IMR-90 (cell line): ENCODE measurements at regions not wholly inside any gene's neighbourhood (a gene's known extent, or its start where the extent isn't known, plus 50 kb on each side); places are given as distances from the start of the nearest gene placed in this dataset.

Source experiments
- ATAC-seq: fragments of 200-7000 bp; cut with Tn5 transposase; 2 replicates; pipeline ENCODE4 v1.9.1; 2020; ENCODE audit warnings: low read depth, mild to moderate bottlenecking, moderate library complexity
- BruUV-seq: library from RNA; stranded (reverse); fragments of 400-500 nt; replicated peaks from 2 replicates; lab custom pipeline; 2021; lab: Mats Ljungman, UMichigan
- CTCF ChIA-PET: fragments of 300-600 bp; formaldehyde crosslinking; extraction: SDS; loops from one replicate; lab custom pipeline; 2021; ENCODE audit warnings: antibody characterized with exemption; lab: Yijun Ruan, JAX
- POLR2A ChIA-PET: fragments of 300-600 bp; sonication (Branson Sonifier 250); formaldehyde crosslinking; loops from one replicate; lab custom pipeline; 2022; ENCODE audit warnings: antibody characterized with exemption; ENCODE audit not compliant: unreplicated experiment; lab: Charles Lee
- DNase-seq: peaks from one replicate; pipeline ENCODE4 v3.0.0; 2013
- H2AFZ ChIP-seq: replicated peaks from 2 replicates; pipeline ENCODE3; 2013; ENCODE audit warnings: low read length, mild to moderate bottlenecking; ENCODE audit not compliant: poor library complexity
- H2AK5ac ChIP-seq: 2 replicates; pipeline ENCODE4 v1.6.1; 2013; ENCODE audit warnings: low read depth, low read length, inconsistent platforms
- H2AK9ac ChIP-seq: replicated peaks from 2 replicates; pipeline ENCODE3; 2013; ENCODE audit warnings: mild to moderate bottlenecking, low read depth, low read length, moderate library complexity; ENCODE audit not compliant: poor library complexity
- H2BK120ac ChIP-seq: 2 replicates; pipeline ENCODE4 v1.6.1; 2013; ENCODE audit warnings: low read depth, low read length, inconsistent platforms
- H2BK15ac ChIP-seq: 3 replicates; pipeline ENCODE4 v1.6.1; 2013; ENCODE audit warnings: low read depth, low read length, inconsistent platforms
- H2BK20ac ChIP-seq: 2 replicates; pipeline ENCODE4 v1.6.1; 2013; ENCODE audit warnings: low read depth, mild to moderate bottlenecking, inconsistent platforms, low read length, moderate library complexity
- H2BK5ac ChIP-seq: 2 replicates; pipeline ENCODE4 v1.6.1; 2013; ENCODE audit warnings: mild to moderate bottlenecking, low read depth, low read length, inconsistent platforms; ENCODE audit not compliant: poor library complexity, severe bottlenecking
- H3K14ac ChIP-seq: replicated peaks from 2 replicates; pipeline ENCODE4 v1.6.1; 2013; ENCODE audit warnings: low read depth, low read length, inconsistent platforms
- H3K18ac ChIP-seq: 2 replicates; pipeline ENCODE4 v1.6.1; 2013; ENCODE audit warnings: low read depth, low read length, control low read depth
- H3K23ac ChIP-seq: 2 replicates; pipeline ENCODE4 v1.6.1; 2013; ENCODE audit warnings: low read depth, low read length, inconsistent platforms
- H3K27ac ChIP-seq: 2 replicates; pipeline ENCODE4 v1.5.1; 2013; ENCODE audit warnings: mild to moderate bottlenecking, control low read depth, low read length; ENCODE audit not compliant: insufficient read depth
- H3K27me3 ChIP-seq: 2 replicates; pipeline ENCODE4 v1.6.1; 2013; ENCODE audit warnings: low read length; ENCODE audit not compliant: control insufficient read depth, insufficient read depth
- H3K36me3 ChIP-seq: 2 replicates; pipeline ENCODE4 v1.6.1; 2013; ENCODE audit warnings: low read length, mixed read lengths; ENCODE audit not compliant: control insufficient read depth, insufficient read depth
- H3K4ac ChIP-seq: 2 replicates; pipeline ENCODE4 v1.6.1; 2013; ENCODE audit warnings: low read depth, low read length, inconsistent platforms
- H3K4me1 ChIP-seq: 2 replicates; pipeline ENCODE4 v1.6.1; 2013; ENCODE audit warnings: low read length, mixed read lengths; ENCODE audit not compliant: control insufficient read depth, insufficient read depth
- H3K4me2 ChIP-seq: 2 replicates; pipeline ENCODE4 v1.6.1; 2013; ENCODE audit warnings: low read depth, mild to moderate bottlenecking, control low read depth, low read length, moderate library complexity
- H3K4me3 ChIP-seq: 2 replicates; pipeline ENCODE4 v1.5.1; 2013; ENCODE audit warnings: low read depth, mild to moderate bottlenecking, control low read depth, low read length, moderate library complexity; ENCODE audit not compliant: insufficient read depth
- H3K56ac ChIP-seq: 2 replicates; pipeline ENCODE4 v1.6.1; 2013; ENCODE audit warnings: low read length, inconsistent platforms; ENCODE audit not compliant: insufficient read depth; ENCODE audit errors: extremely low read depth
- H3K79me1 ChIP-seq, 2 experiments: 2 replicates each; pipeline ENCODE4 v1.6.1; 2013; ENCODE audit warnings: low read length in 2 of 2, inconsistent platforms in 1 of 2, low read depth in 1 of 2
- H3K9ac ChIP-seq: 2 replicates; pipeline ENCODE4 v1.6.1; 2013; ENCODE audit warnings: low read depth, low read length, control low read depth
- H3K9me1 ChIP-seq: 2 replicates; pipeline ENCODE4 v1.6.1; 2013; ENCODE audit warnings: low read length, inconsistent platforms; ENCODE audit not compliant: insufficient read depth
- H3K9me3 ChIP-seq: 2 replicates; pipeline ENCODE4 v1.6.1; 2013; ENCODE audit warnings: low read length; ENCODE audit not compliant: control insufficient read depth, insufficient read depth
- H4K20me1 ChIP-seq: 2 replicates; pipeline ENCODE4 v1.6.1; 2013; ENCODE audit warnings: low read length, inconsistent platforms; ENCODE audit not compliant: insufficient read depth
- H4K5ac ChIP-seq: 2 replicates; pipeline ENCODE4 v1.6.1; 2013; ENCODE audit warnings: mild to moderate bottlenecking, low read depth, low read length, control low read depth
- H4K8ac ChIP-seq, 2 experiments: 2 replicates each; pipeline ENCODE4 v1.6.1; 2013; ENCODE audit warnings: low read depth in 2 of 2, low read length in 2 of 2, control low read depth in 1 of 2, inconsistent platforms in 1 of 2
- H4K91ac ChIP-seq: 2 replicates; pipeline ENCODE4 v1.6.1; 2013; ENCODE audit warnings: low read depth, low read length, inconsistent platforms; ENCODE audit not compliant: insufficient read depth
- ELK1 ChIP-seq: fragments of 150-350 bp; IDR thresholded peaks from 2 replicates; pipeline ENCODE4 v1.6.1; 2016; ENCODE audit warnings: low read depth, mild to moderate bottlenecking, low read length, moderate library complexity, borderline replicate concordance
- FOS ChIP-seq: fragments of 150-350 bp; IDR thresholded peaks from 2 replicates; pipeline ENCODE4 v1.6.1; 2016; ENCODE audit warnings: low read depth, low read length
- MAZ ChIP-seq: IDR thresholded peaks from 2 replicates; pipeline ENCODE4 v1.6.1; 2012; ENCODE audit warnings: low read depth, mild to moderate bottlenecking, low read length, improper control_type of control experiment, moderate library complexity, borderline replicate concordance
- MXI1 ChIP-seq: IDR thresholded peaks from 2 replicates; pipeline ENCODE4 v1.6.1; 2012; ENCODE audit warnings: low read depth, mild to moderate bottlenecking, low read length, moderate library complexity, borderline replicate concordance
- WGBS, 2 experiments: methylation state at CpG; one replicate each; pipeline versions ENCODE4 v1.1.5 to v1.1.7; 2013; ENCODE audit warnings: missing lambda C conversion rate in 2 of 2; ENCODE audit not compliant: insufficient read length in 1 of 2; ENCODE audit errors: extremely low coverage in 2 of 2; 5-methylcytosine and 5-hydroxymethylcytosine counted together
- dilution Hi-C: fragments of 300-500 bp; cut with HindIII; formaldehyde crosslinking; loops from one replicate; pipeline ENCODE4 v1.14.3; 2018; ENCODE audit warnings: low sequenced_read_pairs; ENCODE audit not compliant: unreplicated experiment
- in situ Hi-C: fragments of 300-500 bp; cut with MboI; formaldehyde crosslinking; loops from 3 replicates; pipeline ENCODE4 v1.14.3; 2019; ENCODE audit warnings: low sequenced_read_pairs, inconsistent platforms, mixed read lengths
- intact Hi-C: fragments of 100-400 bp; cut with micrococcal nuclease; formaldehyde crosslinking; loops from 2 replicates; pipeline ENCODE4 v1.10.0; 2022
- TF ChIP-seq, protein P1 (sequence below): conservative IDR thresholded peaks from 2 replicates; pipeline ENCODE4 v1.5.1; 2012; ENCODE audit warnings: mild to moderate bottlenecking, low read depth, low read length, improper control_type of control experiment

- Histone ChIP-seq H3K27ac (no peak overlapping the region), H3K4me3 (no peak overlapping the region), H2BK120ac (no peak overlapping the region), H3K79me1 (no peaks in the 10 kb centered on the region), H3K27me3 (no peaks in the 10 kb centered on the region), H3K9ac (no peak overlapping the region), H3K36me3 (no peaks in the 10 kb centered on the region), H3K4me2 (no peak overlapping the region), H2AK5ac (no peak overlapping the region), H4K5ac (no peak overlapping the region), H2BK5ac (no peak overlapping the region), H4K20me1 (no peaks in the 10 kb centered on the region), H3K9me1 (no peaks in the 10 kb centered on the region), H4K8ac (no peak overlapping the region), H3K23ac (no peak overlapping the region), H3K9me3 (no peaks in the 10 kb centered on the region), H2AFZ (no peak overlapping the region), H3K56ac (no peak overlapping the region), H3K4me1 (peaks cover 2% of the 10 kb centered on the region; the same call in 1 of the 2 replicates), H2BK20ac (no peak overlapping the region), H3K18ac (no peak overlapping the region), H2AK9ac (no peak overlapping the region), H3K14ac (no peak overlapping the region), H4K91ac (no peak overlapping the region), H3K4ac (no peak overlapping the region), H2BK15ac (no peak overlapping the region)
- ChIA-PET CTCF (interaction anchor here (0.7 kb wide), 1 partner anchor 54 kb away, joined by 3 read pairs; no protein-coding TSS in a partner anchor), POLR2A (no interaction called here)
- in situ Hi-C loops (no loop called here), intact Hi-C loops (loop anchor here (10.0 kb wide), 1 partner anchor 63 kb away; no protein-coding TSS in a partner anchor), dilution Hi-C loops (no loop called here)
- no peak for ATAC-seq
- no peak for DNase-seq
- TF ChIP-seq, protein P1, sequence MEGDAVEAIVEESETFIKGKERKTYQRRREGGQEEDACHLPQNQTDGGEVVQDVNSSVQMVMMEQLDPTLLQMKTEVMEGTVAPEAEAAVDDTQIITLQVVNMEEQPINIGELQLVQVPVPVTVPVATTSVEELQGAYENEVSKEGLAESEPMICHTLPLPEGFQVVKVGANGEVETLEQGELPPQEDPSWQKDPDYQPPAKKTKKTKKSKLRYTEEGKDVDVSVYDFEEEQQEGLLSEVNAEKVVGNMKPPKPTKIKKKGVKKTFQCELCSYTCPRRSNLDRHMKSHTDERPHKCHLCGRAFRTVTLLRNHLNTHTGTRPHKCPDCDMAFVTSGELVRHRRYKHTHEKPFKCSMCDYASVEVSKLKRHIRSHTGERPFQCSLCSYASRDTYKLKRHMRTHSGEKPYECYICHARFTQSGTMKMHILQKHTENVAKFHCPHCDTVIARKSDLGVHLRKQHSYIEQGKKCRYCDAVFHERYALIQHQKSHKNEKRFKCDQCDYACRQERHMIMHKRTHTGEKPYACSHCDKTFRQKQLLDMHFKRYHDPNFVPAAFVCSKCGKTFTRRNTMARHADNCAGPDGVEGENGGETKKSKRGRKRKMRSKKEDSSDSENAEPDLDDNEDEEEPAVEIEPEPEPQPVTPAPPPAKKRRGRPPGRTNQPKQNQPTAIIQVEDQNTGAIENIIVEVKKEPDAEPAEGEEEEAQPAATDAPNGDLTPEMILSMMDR = no peak
- TF ChIP-seq MXI1 = no peak
- TF ChIP-seq MAZ = no peak
- no peak for TF ChIP-seq FOS
- TF ChIP-seq ELK1 = no peak
- BruUV-seq = no TSS peak
- WGBS, 2 experiments = no CpG with 5 or more reads among the region's 6 CpGs
Observed at GRCh38 chr21:28267449-28267848, 725.2 kb downstream of the LTN1 start.
